GM19023 (cell line): ENCODE measurements at regions not wholly inside any gene's neighbourhood (a gene's known extent, or its start where the extent isn't known, plus 50 kb on each side); places are given as distances from the start of the nearest gene placed in this dataset.
"Not testable (repeated sequence)": the region's sequence is repeated elsewhere in the genome, so short reads cannot be mapped to it uniquely, and the experiment has no call there.

Experiments
- ATAC-seq: cut with Tn5 transposase; IDR thresholded peaks from one replicate; pipeline ENCODE4 v1.9.1; 2021; ENCODE audit warnings: mild to moderate bottlenecking, moderate library complexity; ENCODE audit not compliant: unreplicated experiment

- peak; percentile 99 for ATAC-seq
These were observed 339.0 kb downstream of the RFC3 start for GRCh38 chr13:34156841-34157365.

- no peak for ATAC-seq
These were observed 342.0 kb downstream of the RFC3 start for GRCh38 chr13:34159946-34160345.

- ATAC-seq: no peak
These were observed 344.1 kb downstream of the RFC3 start for GRCh38 chr13:34161931-34162543.

GRCh38 chr13:34162544-34162933 is 344.6 kb downstream of the RFC3 start:
- ATAC-seq: no peak

GRCh38 chr13:34164582-34164981 is 346.6 kb downstream of the RFC3 start:
- ATAC-seq: no peak

- no peak for ATAC-seq
These were observed 347.2 kb downstream of the RFC3 start for GRCh38 chr13:34165158-34165557.

- no peak for ATAC-seq
These were observed 348.5 kb downstream of the RFC3 start for GRCh38 chr13:34166406-34166805.

GRCh38 chr13:34167347-34167746 is 349.4 kb downstream of the RFC3 start:
- no peak for ATAC-seq

GRCh38 chr13:34172048-34172447 is 354.1 kb downstream of the RFC3 start:
- no peak for ATAC-seq

- no peak for ATAC-seq
These were observed 356.8 kb downstream of the RFC3 start for GRCh38 chr13:34174671-34175145.

- no peak for ATAC-seq
These were observed 357.6 kb downstream of the RFC3 start for GRCh38 chr13:34175551-34175950.

- ATAC-seq: no peak
These were observed 358.7 kb downstream of the RFC3 start for GRCh38 chr13:34176633-34177032.

GRCh38 chr13:34179481-34179880 is 361.5 kb downstream of the RFC3 start:
- no peak for ATAC-seq

GRCh38 chr13:34179927-34180326 is 362.0 kb downstream of the RFC3 start:
- no peak for ATAC-seq

GRCh38 chr13:34181256-34181655 is 363.3 kb downstream of the RFC3 start:
- ATAC-seq: not testable (repeated sequence)

GRCh38 chr13:34189946-34190345 is 372.0 kb downstream of the RFC3 start:
- ATAC-seq: no peak

- ATAC-seq: no peak
These were observed 383.3 kb downstream of the RFC3 start for GRCh38 chr13:34201050-34201913.

- no peak for ATAC-seq
These were observed 389.4 kb downstream of the RFC3 start for GRCh38 chr13:34207334-34207733.

- ATAC-seq: no peak
These were observed 389.9 kb downstream of the RFC3 start for GRCh38 chr13:34207872-34208271.

GRCh38 chr13:34208336-34208735 is 390.4 kb downstream of the RFC3 start:
- ATAC-seq: no peak

- ATAC-seq: no peak
These were observed 392.4 kb downstream of the RFC3 start for GRCh38 chr13:34210341-34210740.

GRCh38 chr13:34214686-34215085 is 396.7 kb downstream of the RFC3 start:
- no peak for ATAC-seq
